Stimulated activated CD4-positive, alpha-beta T cell treated with anti-CD3 and anti-CD28 coated beads, Interleukin-2, amount 100 ng/mL, for 24 hours (primary cell): ENCODE measurements at regions not wholly inside any gene's neighbourhood (a gene's known extent, or its start where the extent isn't known, plus 50 kb on each side); places are given as distances from the start of the nearest gene placed in this dataset.

Experiments
- DNase-seq, 2 donors: peaks; one replicate each; pipeline ENCODE4 v3.0.0-alpha.2; 2020

DNA sequence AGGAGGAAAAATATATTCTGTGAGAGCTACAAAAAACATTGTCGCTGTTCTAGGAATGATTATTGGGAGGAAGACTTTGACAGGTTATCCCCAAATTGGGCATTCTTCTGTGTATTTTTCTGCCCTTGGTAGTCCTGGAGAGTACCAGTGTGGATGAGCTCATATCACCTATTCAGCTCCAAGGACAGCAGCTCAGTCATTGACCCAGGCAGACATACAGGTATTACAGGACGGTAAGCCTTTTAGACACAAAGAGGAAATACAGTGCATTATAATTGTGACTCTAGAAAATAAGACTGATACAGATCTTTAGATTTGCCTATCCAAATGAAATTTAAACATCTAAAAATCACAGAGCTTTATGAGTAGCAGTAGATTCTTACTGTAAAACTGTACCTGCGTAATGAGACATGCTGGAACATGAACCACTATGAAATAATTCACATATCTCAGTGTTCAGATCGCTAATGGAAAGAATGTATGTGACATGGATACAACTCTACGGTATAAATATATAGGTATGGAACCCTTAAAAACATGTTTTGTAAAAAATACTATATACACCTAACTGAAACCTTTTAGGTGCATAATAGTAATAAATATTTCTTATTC, 56.0 kb downstream of the PLK2 start:
- DNase-seq: no peak

DNA sequence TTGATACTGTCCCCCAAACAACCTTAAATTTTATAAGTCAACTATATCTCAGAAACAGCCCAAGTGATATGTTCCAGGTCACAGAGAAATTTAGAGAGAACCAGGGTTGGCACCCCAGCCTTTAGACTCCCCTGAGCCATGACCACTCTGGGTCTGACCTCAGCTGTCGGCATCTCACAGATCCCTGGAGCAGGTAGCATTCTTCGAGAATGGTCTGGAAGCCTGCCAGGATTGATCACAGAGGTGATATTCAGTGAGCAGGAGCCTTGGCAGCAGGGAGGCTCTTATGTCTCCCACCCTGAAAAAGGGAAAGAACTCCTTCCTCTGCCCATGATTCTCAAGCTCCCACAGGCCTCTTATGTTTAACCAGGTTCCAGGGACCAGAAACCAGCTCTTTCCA, 58.2 kb downstream of the PLK2 start:
- no peak for DNase-seq

DNA sequence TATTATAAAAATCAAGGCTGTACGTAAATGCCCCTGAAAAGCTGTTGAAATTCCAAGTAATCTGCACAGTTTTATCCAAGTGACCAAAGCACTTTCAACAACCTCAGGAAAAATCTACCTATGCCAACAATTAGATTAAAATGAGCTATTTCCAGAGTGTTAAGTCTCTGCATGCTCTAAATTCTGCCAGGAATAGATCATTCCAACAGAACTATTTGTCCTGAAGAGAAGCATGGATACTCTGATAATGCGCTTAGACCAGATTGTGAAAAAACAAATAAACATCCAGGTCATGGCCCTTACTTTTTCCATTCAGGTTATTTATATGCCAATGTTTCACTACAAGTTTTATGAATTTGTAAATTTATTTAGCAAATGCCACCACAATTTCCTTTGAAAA, 59.1 kb downstream of the PLK2 start:
- no peak for DNase-seq

DNA sequence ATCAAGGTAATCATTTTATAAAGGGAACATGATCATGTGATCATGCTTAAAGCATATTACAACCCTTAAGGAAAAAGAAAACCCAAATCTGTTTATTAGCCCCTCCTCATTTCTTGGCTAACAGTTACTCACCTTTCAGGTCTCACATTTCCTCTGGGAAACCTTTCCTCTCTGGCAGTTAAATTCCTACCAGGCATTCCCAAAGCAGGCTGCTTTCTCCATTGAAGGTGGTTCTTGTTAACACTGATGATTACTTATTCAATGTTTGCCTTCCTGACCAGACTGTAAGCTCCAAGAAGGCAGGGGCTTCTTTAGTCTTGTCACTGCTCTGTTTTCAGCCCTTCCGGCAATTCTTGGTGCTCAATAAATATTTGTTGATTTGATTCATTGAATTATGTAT, 59.9 kb downstream of the PLK2 start:
- DNase-seq: no peak

DNA sequence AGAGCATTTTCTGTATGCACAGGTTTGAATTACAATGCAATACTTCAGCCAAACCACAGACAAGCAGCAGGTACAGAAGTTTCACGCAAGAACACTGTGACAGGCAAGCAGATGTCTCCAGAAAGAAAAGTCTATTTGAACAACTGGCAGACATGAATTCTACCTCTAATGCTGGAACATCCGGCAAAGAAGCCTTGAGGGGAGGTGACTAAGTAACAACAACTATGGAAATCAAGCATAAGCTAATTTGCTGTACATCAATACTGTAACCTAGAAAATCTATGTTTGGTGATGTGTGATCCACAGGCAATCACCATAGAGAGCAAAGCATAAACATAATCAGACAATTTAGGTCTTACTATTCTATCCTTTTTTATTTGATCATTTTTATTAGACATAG, 65.5 kb downstream of the PLK2 start:
- no peak for DNase-seq

DNA sequence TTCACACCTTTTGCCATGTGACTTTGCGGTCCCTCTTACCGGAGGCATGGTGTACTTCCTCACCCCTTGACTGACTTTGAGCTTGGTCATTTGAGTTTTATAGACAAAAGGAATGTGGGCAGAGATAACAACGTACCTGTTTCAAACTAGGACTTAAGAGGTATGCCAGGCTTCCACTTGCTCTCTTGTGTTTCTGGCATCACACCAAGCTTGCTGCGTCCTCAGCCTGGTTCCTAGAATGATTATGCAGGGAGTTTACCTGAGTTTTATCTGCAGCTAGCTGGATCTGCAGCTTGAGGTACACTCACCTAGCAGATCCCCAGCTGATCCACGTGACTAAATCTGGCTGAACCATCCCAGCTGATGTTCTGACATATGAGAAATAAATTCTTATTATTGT, 66.2 kb downstream of the PLK2 start:
- DNase-seq: no peak

DNA sequence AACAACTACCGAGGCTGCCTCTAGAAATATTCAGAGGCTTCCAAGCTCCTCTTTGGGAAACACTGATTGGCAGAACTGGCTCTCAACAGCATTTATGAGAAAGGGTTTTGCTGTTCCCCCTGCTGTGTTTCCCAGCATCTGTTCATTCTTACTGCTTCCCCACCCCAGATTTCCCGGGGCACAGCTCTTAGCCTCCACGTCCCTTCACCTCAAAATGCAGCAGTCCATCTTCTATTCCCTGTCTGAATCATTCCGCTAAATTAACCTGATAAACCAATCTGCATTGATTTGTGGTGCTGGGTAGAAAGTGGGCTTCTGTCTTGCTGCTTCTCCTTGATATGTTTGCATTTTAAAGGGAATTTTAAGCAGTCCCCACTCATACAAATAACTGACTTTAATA, 67.4 kb downstream of the PLK2 start:
- no peak for DNase-seq

DNA sequence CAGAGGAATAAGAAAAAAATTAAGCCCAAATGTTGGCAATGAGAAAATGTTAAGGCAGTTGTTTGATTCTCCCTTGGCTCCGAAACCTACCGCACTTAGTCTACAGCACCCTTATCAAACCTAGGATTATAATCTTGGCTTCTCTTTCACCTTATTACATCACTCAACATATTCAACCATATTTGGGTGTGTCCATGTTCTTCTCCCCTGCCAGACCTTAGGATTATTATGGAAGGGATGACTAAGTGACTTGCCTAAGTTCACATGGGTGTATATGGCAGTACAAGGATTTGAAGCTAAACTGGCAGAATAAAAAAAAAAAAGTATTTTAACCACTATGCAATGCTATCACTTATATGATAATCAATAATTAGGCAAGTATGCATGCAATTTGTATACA, 76.4 kb downstream of the PLK2 start:
- DNase-seq: no peak

DNA sequence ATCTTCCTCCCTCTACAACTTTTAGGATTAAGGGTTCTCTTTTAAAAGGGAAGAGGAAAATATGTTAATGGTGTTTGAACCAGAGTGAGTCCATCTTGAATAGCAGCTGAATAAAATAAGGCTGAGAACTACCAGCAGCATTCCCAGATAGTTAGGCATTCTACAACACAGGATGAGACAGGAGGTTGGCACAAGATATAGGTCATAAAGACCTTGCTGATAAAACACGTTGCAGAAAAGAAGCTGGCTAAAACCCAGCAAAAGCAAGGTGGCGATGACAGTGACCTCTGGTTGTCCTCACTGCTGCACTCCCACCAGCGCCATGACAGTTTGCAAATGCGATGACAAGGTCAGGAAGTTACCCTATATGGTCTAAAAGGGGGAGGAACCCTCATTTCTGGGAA, 77.8 kb downstream of the PLK2 start:
- DNase-seq: no peak

DNA sequence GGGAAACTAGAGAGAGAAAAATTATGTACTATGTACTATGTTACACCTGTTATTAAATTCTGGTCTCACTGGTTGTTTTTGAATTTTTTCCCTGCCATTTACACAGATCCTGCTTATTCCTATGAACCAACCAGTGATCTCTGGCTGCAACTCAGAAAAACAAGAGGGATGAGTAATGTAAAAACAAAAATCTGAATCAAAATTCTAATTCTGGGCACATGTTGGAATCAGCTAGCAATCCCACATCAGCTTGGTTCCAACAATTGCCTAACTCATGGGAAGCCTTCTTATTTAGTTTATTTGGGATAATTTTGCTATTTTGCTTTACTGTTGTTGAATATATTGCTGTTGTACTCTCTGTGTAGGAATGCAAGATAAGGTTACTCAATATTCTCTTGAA, 78.3 kb downstream of the PLK2 start:
- no peak for DNase-seq

DNA sequence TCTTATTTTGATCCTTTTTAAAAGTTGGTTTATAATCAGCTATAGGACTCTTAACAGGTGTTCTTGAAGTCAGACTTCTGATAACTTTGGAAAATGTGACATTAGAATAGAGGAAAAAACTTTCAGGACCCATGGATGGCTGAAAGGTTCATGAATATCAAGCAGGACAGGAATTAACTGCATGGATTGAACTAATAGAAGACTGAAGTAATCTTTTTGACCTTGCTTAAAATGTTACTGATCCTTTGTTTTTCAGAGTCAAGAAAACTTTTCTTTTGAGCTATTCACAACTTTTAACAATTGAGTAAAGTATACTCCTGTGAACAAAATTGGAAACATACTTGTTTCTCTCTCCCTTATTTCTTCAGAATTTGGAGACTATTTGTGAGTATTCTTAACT, 79.2 kb downstream of the PLK2 start:
- no peak for DNase-seq

DNA sequence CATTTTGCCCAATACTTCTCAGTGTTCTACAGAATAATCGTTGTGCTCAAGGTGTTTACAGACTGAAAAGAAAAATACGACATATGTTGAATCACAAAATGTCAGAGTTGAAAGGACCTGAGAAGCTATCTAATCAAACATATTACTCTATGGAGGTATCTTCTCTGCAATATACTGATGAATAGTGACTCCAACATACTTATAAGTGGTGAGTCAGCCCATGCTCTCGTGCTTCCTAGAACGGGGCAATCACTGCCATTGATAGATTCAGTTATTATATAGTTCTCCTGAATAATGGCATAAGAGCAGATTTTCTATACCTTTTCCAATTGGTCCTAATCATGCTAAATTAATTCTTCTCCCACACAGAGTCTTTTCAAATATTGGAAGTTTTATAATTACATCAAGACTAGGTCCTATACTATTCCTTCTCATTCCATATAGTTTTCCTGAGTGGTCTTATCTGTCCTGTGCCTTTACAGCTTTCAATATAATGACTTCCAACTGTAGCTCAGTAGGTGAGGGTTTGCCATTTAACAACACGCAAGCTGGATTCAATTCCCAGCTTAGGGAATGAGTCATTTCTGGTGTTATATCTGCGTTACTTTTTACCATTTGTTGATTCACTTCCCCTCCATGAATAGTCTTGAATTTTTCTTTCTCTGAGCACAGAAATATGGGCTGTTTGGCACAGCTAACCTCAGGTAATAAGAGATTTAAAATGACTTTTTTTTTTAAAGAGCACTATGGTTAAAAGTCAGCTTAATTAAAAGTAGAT, 81.1 kb downstream of the PLK2 start:
- no peak for DNase-seq

DNA sequence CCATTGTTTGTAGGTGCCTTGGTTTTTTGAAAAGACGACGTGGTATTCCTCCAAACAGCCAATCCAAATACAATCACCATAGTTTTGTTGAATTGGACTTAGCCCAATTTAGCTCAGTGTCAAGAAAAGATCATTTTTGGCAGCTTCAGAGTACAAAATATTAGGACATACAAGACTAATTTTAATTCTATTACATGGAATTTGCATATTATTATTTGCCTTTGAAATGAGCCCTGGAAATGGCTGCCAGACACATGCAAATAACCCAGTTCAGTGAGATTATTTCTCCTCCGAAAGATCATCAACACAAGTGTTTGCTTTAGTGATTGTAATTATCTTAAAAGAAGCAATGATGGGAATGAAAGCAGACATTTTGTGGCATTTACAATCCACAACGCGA, 89.3 kb downstream of the PLK2 start:
- DNase-seq: no peak

DNA sequence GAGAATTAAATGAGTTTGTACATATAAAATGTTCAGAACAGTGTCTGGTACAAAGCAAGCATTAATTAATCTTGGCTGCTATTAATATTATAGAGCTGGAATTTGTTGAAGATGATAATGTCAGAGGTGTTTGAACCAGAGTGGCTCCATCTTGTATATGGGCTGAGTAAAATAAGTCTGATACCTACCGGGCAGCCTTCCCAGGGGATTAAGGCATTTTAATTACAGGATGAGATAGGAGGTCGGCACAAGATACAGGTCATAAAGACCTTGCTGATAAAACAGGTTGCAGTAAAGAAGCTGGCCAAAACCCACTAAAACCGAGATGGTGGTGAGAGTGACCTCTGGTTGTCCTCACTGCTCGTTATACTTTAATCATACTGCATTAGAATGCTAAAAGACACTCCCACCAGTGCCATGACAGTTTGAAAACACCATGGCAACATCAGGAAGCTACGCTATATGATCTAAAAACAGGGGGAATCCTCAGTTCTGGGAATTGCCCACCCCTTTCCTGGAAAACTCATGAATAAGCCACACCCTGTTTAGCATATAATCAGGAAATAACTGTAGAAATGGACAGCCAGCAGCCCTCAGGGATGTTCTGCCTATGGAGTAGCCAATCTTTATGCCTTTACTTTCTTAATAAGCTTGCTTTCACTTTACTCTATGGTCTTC, 90.2 kb downstream of the PLK2 start:
- DNase-seq: no peak

DNA sequence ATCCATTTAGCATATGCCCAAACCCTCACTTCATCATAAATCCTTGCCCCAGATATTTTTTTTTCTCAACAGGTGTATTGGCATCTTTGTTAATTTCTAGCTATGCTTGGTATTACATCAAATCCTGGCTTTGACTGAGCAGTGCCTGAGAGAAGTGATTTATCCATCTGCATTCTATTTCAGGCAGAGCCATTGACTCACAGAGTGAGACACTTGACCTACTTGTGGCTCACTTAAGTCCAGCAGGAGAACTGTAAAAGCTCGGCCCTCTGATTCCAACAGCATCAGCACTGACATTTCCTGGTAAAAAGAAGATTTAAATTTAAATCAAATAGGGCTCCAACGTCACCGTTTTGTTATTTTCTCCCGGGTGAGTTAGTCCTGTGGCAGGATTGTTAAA, 93.4 kb downstream of the PLK2 start:
- DNase-seq: no peak

DNA sequence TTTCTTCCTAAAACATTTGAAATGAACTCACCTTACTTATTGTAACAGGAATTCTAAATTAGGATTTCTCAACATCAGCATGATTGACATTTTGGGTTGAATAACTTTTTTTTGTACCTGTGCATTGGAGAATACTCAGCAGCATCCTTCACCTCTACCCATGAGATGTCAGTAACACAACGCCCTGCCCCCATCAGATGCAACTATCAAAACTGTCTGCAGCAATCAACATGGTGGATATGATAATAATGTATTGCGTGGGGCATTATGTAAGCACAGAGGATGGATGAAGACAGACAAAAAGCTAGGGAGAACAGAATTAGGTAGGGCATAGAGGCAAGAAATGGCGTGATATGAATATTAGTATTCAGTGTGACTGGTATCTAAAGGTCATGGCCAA, 94.1 kb downstream of the PLK2 start:
- no peak for DNase-seq

DNA sequence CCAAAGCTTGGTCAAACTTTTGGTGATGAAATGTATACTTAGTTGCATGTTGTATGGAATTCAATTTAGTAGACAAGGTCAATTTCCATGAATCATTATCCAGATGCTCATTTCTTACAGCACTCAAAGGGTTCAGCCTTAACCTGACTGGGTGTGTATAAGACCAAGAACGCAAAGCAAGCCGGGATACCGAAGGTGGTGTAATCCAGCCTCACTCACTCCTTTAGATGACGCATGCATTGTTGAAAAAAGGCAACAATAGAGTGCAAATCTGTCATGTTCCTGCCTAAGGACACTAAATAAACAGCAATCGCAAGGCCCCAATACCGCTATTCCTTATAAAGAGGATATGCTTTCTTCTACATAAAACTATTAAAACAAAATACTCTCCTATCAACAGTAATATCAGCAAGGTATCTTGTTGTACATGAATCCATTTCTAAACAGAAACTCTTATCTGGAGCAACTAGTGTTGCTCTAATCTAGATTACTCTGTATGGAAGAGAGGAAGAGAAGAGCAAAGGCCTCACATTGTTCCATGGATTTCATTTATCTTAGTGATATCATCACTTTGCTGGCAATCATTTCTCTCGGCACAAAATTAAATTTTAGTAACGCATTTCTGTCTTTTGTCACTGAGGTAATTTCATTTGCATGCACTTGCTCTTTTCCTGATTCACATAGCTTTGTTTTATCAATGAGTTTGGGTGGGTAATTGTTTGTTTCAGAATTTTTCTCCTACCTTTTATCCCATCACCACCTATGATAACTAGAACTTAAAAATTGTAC, 96.2 kb downstream of the PLK2 start:
- no peak for DNase-seq

DNA sequence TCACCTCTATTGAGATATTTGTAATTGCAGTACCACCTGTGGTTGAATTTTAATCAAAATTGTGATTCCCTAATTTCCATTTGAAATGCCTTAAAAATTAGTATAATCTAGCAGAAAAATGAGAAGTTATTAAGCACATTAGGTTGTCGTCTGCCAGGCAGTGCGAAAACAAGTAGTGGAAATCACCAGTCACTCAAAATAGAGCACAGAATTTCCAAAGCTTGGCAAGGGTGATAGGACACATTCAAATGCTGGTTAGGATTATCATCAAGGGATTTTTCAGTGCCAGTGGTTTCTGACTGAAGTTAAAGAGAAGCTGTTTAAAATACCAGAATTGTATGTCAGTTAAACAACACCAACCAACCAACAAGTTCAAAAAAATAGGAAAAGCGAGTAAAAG, 97.8 kb downstream of the PLK2 start:
- DNase-seq: no peak

DNA sequence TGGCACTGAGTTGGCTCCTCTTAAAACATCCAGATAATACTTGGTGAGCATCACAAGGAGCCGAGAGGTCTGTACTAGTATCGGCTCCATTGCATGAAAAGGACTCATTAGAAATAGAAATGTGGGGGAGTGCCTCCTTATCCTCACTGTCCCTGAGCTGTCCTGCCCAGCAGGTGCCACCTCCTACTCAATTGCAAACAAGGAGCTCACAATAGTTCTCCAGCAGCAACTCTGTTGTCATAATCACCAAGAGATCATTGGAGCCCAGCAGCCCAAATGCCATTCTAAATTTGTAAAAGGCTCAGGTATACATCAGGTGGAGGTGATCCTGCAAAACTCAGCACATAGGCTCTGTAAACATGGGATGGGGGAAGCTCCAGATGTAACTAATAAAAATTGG, 99.1 kb downstream of the PLK2 start:
- no peak for DNase-seq

DNA sequence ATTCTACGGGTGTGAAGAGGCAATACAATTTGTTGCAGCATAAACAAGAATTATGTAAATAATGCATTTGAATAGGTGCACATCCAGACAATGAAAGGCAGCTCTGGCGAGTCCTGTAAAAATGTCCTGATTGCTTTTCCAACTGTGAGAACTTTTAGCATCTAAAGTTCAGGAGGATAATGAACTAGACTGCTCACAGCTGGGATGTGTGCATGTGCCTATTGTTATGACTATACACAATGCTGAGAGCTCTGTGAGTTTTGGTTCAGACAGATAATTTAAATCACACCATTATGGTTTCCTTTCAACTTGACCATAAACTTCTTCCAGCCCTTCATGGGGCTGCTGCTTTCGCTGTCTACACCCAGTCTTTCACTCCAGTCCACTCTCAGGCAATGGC, 99.9 kb downstream of the PLK2 start:
- DNase-seq: no peak

DNA sequence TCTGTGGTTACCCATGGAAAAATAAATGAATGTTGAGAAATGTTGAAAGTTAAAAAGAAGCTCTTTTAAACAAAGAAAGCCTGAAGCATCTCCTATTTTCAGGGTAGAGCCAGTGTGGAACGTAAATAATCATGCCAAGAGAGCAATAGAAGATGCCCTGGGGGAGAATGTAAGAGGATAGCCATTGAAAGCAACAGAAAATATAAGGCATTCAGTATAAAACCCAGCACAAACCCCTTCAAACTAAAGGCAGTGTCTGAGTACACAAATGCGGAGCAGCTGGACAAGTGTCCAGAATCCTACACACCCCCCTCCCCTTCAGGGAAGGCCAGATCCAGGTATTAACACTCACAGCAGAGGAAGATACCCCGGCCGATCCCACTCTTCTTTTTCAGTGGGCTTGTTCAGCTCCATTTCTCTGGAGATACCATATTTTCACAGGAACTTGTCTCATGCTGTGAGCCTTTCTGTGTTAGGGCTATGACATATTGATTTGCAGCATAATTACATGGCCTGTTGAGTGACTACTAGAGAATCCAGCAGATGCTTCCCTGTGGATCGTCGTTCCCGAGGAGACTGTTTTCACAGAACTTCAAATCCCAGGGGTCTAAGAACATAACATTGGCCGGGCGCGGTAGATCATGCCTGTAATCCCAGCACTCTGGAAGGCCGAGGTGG, 101.2 kb downstream of the PLK2 start:
- DNase-seq: no peak

DNA sequence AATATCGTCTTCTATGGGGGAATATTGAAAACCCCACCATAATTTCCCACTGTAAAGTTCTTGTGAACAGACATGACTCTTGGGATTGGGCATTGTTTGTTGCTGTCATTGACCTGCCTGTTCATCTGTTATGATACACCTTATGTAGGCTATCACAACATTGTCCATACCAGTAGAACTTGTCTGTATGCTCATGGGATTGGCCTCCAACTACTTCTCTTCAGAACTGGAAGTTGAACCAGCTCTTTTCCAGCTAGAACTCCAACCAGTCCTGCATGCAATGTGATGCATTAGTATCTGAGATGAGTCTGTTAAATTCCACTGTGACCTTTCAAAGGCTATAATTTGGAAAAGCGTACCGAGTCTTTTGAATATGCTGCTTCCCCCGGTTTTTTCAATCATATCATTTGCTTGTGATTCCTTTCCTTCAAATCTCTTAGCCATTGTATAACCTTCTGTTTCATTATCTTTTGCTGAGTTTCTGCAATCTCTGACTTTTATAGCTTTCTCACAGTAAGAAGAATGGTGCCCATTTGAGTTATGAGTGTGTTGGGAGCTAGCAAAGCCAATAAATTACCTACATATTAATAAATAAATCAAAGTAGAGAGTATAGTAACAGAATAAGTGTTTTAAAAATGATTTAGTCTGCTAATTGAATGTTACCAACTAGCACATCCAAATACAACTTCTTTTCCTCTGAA, 101.9 kb downstream of the PLK2 start:
- DNase-seq: no peak
